ENCODE measurements at regions not wholly inside any gene's neighbourhood (a gene's known extent, or its start where the extent isn't known, plus 50 kb on each side); places are given as distances from the start of the nearest gene placed in this dataset.
"Not testable (repeated sequence)": the region's sequence is repeated elsewhere in the genome, so short reads cannot be mapped to it uniquely, and the experiment has no call there.

DNA sequence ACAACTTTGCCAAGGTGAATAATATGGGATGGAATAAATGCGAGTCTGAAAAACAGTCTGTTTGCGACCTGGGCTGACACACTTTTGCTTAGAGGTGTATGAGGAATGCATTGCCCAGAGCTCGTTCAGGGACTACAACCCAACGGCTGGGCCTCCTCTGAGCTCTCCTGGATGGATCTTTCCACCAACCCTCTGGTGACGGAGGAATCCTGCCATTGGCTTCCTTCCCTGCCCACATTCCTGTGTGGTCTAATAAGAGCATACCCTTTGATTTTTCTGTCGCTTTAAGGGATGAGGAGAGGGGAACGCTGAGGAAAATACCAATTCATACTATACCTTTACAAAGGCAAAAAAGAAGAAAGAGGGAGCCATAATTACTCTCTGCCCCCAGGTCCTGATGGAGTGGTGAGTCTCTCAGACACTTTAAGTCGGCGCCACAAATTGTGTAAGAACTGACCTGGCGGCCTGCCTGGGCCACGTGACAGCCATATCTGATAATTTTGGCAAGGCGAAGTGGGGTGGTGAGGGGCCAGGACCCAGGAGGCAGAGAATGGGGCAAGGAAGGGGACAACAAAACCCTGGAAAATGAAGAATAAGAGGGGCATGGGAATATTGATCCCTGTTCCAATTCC lies 265.2 kb upstream of the MSX2 start:
- peaks cover 0 to 4% (median 0%) of the 10 kb centered on the region in 3 donors for H3K27me3 ChIP-seq (ENCODE audit: control insufficient read depth in 3 of 3, insufficient read depth in 3 of 3, low read length in 3 of 3)
- no peak overlapping the region for H3K9ac ChIP-seq (ENCODE audit: low read depth in 1 of 3, low read length in 3 of 3)
- no peaks in the 10 kb centered on the region for H3K4me1 ChIP-seq (ENCODE audit: control insufficient read depth in 3 of 3, insufficient read depth in 3 of 3, low read length in 3 of 3)
- H3K4me3 ChIP-seq (ENCODE audit: low read length in 3 of 3), result no peak overlapping the region
- no peak overlapping the region for H3K27ac ChIP-seq (ENCODE audit: low read depth, low read length)
- H3K36me3 ChIP-seq (ENCODE audit: control insufficient read depth in 3 of 3, insufficient read depth in 3 of 3, low read length in 3 of 3), result no peaks in the 10 kb centered on the region
- no peaks in the 10 kb centered on the region for H3K9me3 ChIP-seq (ENCODE audit: control insufficient read depth in 3 of 3, low read length in 3 of 3)

DNA sequence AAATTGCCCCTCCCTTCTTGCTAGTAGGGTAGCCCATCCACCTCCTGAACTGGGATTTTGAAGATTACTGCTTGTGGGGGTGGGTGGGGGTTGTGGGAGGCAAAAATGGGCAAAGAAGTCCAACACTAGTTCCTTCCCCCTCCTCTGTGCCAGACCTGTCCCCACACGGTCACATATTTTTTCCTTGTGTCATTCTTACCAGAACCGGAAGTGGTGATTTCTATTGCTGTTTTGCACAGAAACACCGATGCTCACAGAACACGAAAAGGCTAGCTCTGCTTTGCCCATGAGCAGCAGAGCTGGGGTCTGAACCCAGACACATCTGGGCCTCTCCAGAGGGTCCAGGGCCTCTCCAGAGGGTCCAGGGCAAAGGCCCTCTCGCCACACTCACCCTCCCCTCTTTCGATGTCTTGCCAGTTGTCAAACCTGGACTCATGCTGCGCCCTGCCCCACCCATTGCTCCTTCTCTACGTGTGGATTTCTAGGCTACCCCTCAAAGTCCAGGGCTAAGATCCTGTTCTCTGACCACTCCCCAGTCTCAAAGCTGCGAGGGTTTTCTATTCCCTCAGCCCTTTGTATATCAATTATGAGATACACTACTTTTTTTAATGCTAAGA lies 264.4 kb upstream of the MSX2 start:
- no peaks in the 10 kb centered on the region for H3K4me1 ChIP-seq (ENCODE audit: control insufficient read depth in 3 of 3, insufficient read depth in 3 of 3, low read length in 3 of 3)
- no peak overlapping the region for H3K4me3 ChIP-seq (ENCODE audit: low read length in 3 of 3)
- H3K27ac ChIP-seq (ENCODE audit: low read depth, low read length), result no peak overlapping the region

DNA sequence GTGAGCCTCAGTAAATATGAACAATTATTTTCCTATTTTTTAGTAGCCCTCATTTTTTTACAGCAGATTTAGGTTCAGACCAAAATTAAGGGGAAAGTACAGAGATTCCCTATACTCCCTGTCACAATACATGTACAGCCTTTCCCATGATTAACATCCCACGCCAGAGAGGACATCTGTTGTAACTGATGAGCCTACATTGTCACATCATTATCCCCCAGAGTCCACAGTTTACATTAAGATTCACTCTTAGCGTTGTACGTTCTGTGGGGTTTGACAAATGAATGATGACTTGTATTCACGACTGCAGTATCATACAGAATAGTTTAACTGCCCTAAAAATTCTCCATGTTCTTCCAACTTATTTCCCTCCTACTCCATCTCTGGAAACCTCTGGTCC lies 262.3 kb upstream of the MSX2 start:
- Histone ChIP-seq H3K27me3 (ENCODE audit: control insufficient read depth in 3 of 3, insufficient read depth in 3 of 3, low read length in 3 of 3) (peaks cover 0 to 4% (median 0%) of the 10 kb centered on the region in 3 donors), H3K27ac (ENCODE audit: low read depth, low read length) (no peak overlapping the region)

More for the DNA sequence above, 264.4 kb upstream of the MSX2 start:
- H3K9me3 ChIP-seq (ENCODE audit: control insufficient read depth in 3 of 3, low read length in 3 of 3), result no peaks in the 10 kb centered on the region
- peaks cover 0 to 4% (median 0%) of the 10 kb centered on the region in 3 donors for H3K27me3 ChIP-seq (ENCODE audit: control insufficient read depth in 3 of 3, insufficient read depth in 3 of 3, low read length in 3 of 3)
- no peak overlapping the region for H3K9ac ChIP-seq (ENCODE audit: low read depth in 1 of 3, low read length in 3 of 3)
- H3K36me3 ChIP-seq (ENCODE audit: control insufficient read depth in 3 of 3, insufficient read depth in 3 of 3, low read length in 3 of 3), result no peaks in the 10 kb centered on the region

DNA sequence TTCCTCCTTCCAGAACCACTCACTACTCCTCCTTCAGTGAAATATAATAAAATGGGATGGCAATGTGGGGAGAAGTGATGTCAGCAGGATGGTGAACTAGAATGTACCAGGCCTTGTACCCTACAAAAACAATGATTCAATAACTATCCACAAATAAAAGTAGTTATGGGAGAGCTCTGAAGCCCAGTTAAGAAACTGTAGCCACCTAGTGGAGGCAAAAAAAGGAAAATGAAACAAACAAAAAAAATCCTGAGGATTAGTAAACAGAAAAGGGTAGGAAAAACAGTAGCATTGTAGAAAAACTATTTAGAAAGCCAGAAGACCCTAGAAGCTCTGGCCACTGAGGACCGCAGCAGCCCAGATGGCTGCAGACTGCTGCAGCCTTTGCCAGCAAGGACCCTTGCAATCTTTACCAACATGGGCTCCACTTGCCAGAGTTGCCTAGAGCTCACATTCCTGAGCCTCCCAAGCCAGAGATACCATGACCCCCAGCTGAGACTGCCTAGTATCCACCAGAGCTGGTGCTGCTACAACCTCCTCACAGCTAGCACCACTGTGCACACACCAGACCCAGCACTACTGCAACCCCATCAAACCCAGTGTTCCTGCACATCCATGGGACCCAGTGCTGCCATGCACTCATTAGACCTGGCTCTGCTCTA lies 259.7 kb upstream of the MSX2 start:
- no peaks in the 10 kb centered on the region for H3K36me3 ChIP-seq (ENCODE audit: control insufficient read depth in 3 of 3, insufficient read depth in 3 of 3, low read length in 3 of 3)
- H3K4me1 ChIP-seq (ENCODE audit: control insufficient read depth in 3 of 3, insufficient read depth in 3 of 3, low read length in 3 of 3), result no peaks in the 10 kb centered on the region
- H3K4me3 ChIP-seq (ENCODE audit: low read length in 3 of 3), result no peak overlapping the region
- no peak overlapping the region for H3K27ac ChIP-seq (ENCODE audit: low read depth, low read length)
- H3K27me3 ChIP-seq (ENCODE audit: control insufficient read depth in 3 of 3, insufficient read depth in 3 of 3, low read length in 3 of 3), result peaks cover 0 to 4% (median 0%) of the 10 kb centered on the region in 3 donors
- H3K9me3 ChIP-seq (ENCODE audit: control insufficient read depth in 3 of 3, low read length in 3 of 3), result peaks cover 0 to 2% (median 0%) of the 10 kb centered on the region in 3 donors
- no peak overlapping the region for H3K9ac ChIP-seq (ENCODE audit: low read depth in 1 of 3, low read length in 3 of 3)

More for the DNA sequence above, 262.3 kb upstream of the MSX2 start:
- H3K4me3 ChIP-seq (ENCODE audit: low read length in 3 of 3), result no peak overlapping the region
- peaks cover 0 to 2% (median 0%) of the 10 kb centered on the region in 3 donors for H3K9me3 ChIP-seq (ENCODE audit: control insufficient read depth in 3 of 3, low read length in 3 of 3)
- H3K36me3 ChIP-seq (ENCODE audit: control insufficient read depth in 3 of 3, insufficient read depth in 3 of 3, low read length in 3 of 3), result no peaks in the 10 kb centered on the region
- no peaks in the 10 kb centered on the region for H3K4me1 ChIP-seq (ENCODE audit: control insufficient read depth in 3 of 3, insufficient read depth in 3 of 3, low read length in 3 of 3)
- H3K9ac ChIP-seq (ENCODE audit: low read depth in 1 of 3, low read length in 3 of 3), result no peak overlapping the region

DNA sequence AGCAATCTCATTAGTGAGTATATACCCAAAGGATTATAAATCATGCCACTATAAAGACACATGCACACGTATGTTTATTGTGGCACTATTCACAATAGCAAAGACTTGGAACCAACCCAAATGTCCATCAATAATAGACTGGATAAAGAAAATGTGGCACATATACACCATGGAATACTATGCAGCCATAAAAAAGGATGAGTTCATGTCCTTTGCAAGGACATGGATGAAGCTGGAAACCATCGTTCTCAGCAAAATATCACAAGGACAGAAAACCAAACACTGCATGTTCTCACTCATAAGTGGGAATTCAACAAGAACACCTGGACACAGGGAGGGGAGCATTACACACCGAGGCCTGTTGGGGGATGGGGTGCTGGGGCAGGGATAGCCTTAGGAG lies 252.9 kb upstream of the MSX2 start:
- not testable (repeated sequence) for H3K9me3 ChIP-seq (ENCODE audit: control insufficient read depth in 3 of 3, low read length in 3 of 3); H3K27me3 ChIP-seq (ENCODE audit: control insufficient read depth in 3 of 3, insufficient read depth in 3 of 3, low read length in 3 of 3); H3K4me3 ChIP-seq (ENCODE audit: low read length in 3 of 3); H3K27ac ChIP-seq (ENCODE audit: low read depth, low read length); H3K4me1 ChIP-seq (ENCODE audit: control insufficient read depth in 3 of 3, insufficient read depth in 3 of 3, low read length in 3 of 3); H3K36me3 ChIP-seq (ENCODE audit: control insufficient read depth in 3 of 3, insufficient read depth in 3 of 3, low read length in 3 of 3); H3K9ac ChIP-seq (ENCODE audit: low read depth in 1 of 3, low read length in 3 of 3)

DNA sequence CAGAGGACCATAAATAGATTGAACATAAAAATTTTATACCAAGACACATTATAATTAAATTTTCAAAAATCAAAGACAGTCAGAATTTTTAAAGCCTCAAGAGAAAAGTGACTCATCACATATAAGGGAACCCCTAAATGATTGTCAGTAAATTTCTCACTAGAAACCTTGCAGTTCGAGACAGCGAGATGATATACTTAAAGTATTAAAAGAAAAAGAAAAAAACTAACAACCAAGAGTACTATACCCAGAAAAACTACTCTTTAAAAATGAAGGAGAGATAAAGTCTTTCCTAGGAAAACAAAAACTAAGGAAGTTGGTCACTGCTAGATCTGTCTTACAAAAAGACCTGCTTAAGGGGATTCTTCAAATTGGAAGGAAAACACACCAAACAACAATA lies 251.4 kb upstream of the MSX2 start:
- Histone ChIP-seq H3K36me3 (ENCODE audit: control insufficient read depth in 3 of 3, insufficient read depth in 3 of 3, low read length in 3 of 3) (no peaks in the 10 kb centered on the region), H3K27me3 (ENCODE audit: control insufficient read depth in 3 of 3, insufficient read depth in 3 of 3, low read length in 3 of 3) (no peaks in the 10 kb centered on the region), H3K4me3 (ENCODE audit: low read length in 3 of 3) (no peak overlapping the region), H3K9me3 (ENCODE audit: control insufficient read depth in 3 of 3, low read length in 3 of 3) (peaks cover 0 to 4% (median 0%) of the 10 kb centered on the region in 3 donors), H3K27ac (ENCODE audit: low read depth, low read length) (no peak overlapping the region), H3K9ac (ENCODE audit: low read depth in 1 of 3, low read length in 3 of 3) (no peak overlapping the region), H3K4me1 (ENCODE audit: control insufficient read depth in 3 of 3, insufficient read depth in 3 of 3, low read length in 3 of 3) (no peaks in the 10 kb centered on the region)

DNA sequence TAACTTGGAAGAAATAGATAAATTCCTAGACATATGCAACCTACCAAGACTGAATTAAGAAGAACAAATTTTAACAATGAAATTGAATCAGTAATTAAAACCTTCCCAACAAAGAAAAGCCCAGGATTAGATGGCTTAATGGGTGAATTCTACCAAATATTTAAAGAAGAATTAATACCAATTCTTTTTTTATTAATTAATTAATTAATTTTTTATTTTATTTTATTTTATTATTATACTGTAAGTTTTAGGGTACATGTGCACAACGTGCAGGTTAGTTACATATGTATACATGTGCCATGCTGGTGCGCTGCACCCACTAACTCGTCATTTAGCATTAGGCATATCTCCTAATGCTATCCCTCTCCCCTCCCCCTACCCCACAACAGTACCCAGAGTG lies 248.4 kb upstream of the MSX2 start:
- H3K27ac ChIP-seq (ENCODE audit: low read depth, low read length); H3K36me3 ChIP-seq (ENCODE audit: control insufficient read depth in 3 of 3, insufficient read depth in 3 of 3, low read length in 3 of 3); H3K27me3 ChIP-seq (ENCODE audit: control insufficient read depth in 3 of 3, insufficient read depth in 3 of 3, low read length in 3 of 3); H3K4me1 ChIP-seq (ENCODE audit: control insufficient read depth in 3 of 3, insufficient read depth in 3 of 3, low read length in 3 of 3); H3K9ac ChIP-seq (ENCODE audit: low read depth in 1 of 3, low read length in 3 of 3); H3K9me3 ChIP-seq (ENCODE audit: control insufficient read depth in 3 of 3, low read length in 3 of 3); H3K4me3 ChIP-seq (ENCODE audit: low read length in 3 of 3): not testable (repeated sequence)

DNA sequence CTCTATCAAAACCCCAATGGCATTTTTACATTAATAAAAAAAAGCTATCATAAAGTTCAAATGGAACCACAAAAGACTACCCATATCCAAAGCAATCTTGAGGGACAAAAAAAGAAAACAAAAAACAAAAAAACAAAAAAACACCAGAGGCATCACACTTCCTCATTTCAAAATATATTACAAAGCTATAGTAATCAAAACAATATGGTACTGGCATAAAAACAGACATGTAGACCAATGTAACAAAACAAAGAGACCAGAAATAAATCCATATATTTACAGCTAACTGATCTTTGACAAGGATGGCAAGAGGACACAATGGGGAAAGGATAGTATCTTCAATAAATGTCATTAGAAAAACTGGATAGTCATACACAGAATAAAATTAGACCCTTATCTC lies 245.1 kb upstream of the MSX2 start:
- Histone ChIP-seq H3K36me3 (ENCODE audit: control insufficient read depth in 3 of 3, insufficient read depth in 3 of 3, low read length in 3 of 3) (no peaks in the 10 kb centered on the region), H3K27me3 (ENCODE audit: control insufficient read depth in 3 of 3, insufficient read depth in 3 of 3, low read length in 3 of 3) (peaks cover 0 to 8% (median 3%) of the 10 kb centered on the region in 3 donors), H3K4me3 (ENCODE audit: low read length in 3 of 3) (no peak overlapping the region), H3K27ac (ENCODE audit: low read depth, low read length) (no peak overlapping the region), H3K9ac (ENCODE audit: low read depth in 1 of 3, low read length in 3 of 3) (no peak overlapping the region), H3K4me1 (ENCODE audit: control insufficient read depth in 3 of 3, insufficient read depth in 3 of 3, low read length in 3 of 3) (no peaks in the 10 kb centered on the region), H3K9me3 (ENCODE audit: control insufficient read depth in 3 of 3, low read length in 3 of 3) (peaks cover 6 to 10% (median 10%) of the 10 kb centered on the region in 3 donors)

DNA sequence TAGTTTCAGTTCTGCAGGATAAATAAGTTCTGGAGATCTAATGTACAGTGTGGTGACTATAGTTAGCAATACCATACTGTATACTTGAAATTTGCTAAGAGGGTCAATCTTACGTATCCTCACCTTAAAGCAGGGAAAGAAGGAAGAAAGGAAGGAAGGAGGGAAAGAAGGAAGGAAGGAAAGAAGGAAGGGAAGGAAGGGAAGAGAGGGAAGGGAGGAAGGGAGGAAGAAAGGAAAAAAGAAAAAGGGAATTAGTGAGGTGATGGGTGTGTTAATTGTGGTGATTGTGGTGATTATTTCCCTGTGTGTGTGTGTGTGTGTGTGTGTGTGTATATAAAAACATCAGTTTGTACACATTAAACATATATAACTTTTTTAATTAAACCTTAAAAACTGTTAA lies 242.6 kb upstream of the MSX2 start:
- Histone ChIP-seq H3K27me3 (ENCODE audit: control insufficient read depth in 3 of 3, insufficient read depth in 3 of 3, low read length in 3 of 3) (peaks cover 0 to 8% (median 3%) of the 10 kb centered on the region in 3 donors), H3K9ac (ENCODE audit: low read depth in 1 of 3, low read length in 3 of 3) (no peak overlapping the region), H3K4me1 (ENCODE audit: control insufficient read depth in 3 of 3, insufficient read depth in 3 of 3, low read length in 3 of 3) (no peaks in the 10 kb centered on the region), H3K27ac (ENCODE audit: low read depth, low read length) (no peak overlapping the region), H3K36me3 (ENCODE audit: control insufficient read depth in 3 of 3, insufficient read depth in 3 of 3, low read length in 3 of 3) (no peaks in the 10 kb centered on the region), H3K9me3 (ENCODE audit: control insufficient read depth in 3 of 3, low read length in 3 of 3) (peaks cover 6 to 15% (median 9%) of the 10 kb centered on the region in 3 donors), H3K4me3 (ENCODE audit: low read length in 3 of 3) (no peak overlapping the region)

DNA sequence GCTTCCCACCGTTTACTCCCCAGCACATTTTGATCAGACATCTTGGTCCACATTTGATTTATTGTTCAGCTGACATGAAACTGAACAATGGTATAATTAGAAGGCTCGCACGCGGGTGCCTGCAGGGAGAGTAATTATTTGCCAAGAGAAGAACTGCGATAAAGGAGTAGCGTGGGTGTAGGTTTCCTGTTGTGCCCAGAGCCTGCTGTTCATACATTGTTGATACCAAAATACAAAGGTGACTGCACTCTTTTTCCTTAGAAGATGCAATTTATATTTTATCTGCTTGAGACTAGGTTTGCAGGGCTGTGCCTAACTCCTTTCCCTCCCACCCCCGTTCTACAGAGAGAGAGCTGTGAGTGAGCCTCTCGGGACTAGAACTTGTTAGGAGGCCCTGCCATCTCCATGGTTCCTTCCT lies 241.8 kb upstream of the MSX2 start:
- H3K4me1 ChIP-seq (ENCODE audit: control insufficient read depth in 3 of 3, insufficient read depth in 3 of 3, low read length in 3 of 3), result no peaks in the 10 kb centered on the region
- H3K27me3 ChIP-seq (ENCODE audit: control insufficient read depth in 3 of 3, insufficient read depth in 3 of 3, low read length in 3 of 3), result peaks cover 0 to 8% (median 3%) of the 10 kb centered on the region in 3 donors
- no peak overlapping the region for H3K4me3 ChIP-seq (ENCODE audit: low read length in 3 of 3)
- no peak overlapping the region for H3K9ac ChIP-seq (ENCODE audit: low read depth in 1 of 3, low read length in 3 of 3)
- H3K36me3 ChIP-seq (ENCODE audit: control insufficient read depth in 3 of 3, insufficient read depth in 3 of 3, low read length in 3 of 3), result no peaks in the 10 kb centered on the region
- no peak overlapping the region for H3K27ac ChIP-seq (ENCODE audit: low read depth, low read length)
- H3K9me3 ChIP-seq (ENCODE audit: control insufficient read depth in 3 of 3, low read length in 3 of 3), result peaks cover 6 to 15% (median 9%) of the 10 kb centered on the region in 3 donors
